HG02943 (cell line): ENCODE measurements at regions not wholly inside any gene's neighbourhood (a gene's known extent, or its start where the extent isn't known, plus 50 kb on each side); places are given as distances from the start of the nearest gene placed in this dataset.

Experiments
- ATAC-seq: cut with Tn5 transposase; IDR thresholded peaks from one replicate; pipeline ENCODE4 v1.9.1; 2021; ENCODE audit warnings: mild to moderate bottlenecking, low read depth, moderate library complexity; ENCODE audit not compliant: unreplicated experiment

- ATAC-seq = no peak
Observed at GRCh38 chr6:105781915-105782314, 304.2 kb upstream of the PRDM1 start.

- no peak for ATAC-seq
Observed at GRCh38 chr6:105781248-105781647, 304.9 kb upstream of the PRDM1 start.

- peak; percentile 67 for ATAC-seq
Observed at GRCh38 chr6:105780146-105780860, 305.8 kb upstream of the PRDM1 start.

- ATAC-seq = no peak
Observed at GRCh38 chr6:105779110-105779509, 307.0 kb upstream of the PRDM1 start.

- no peak for ATAC-seq
Observed at GRCh38 chr6:105775095-105775494, 311.0 kb upstream of the PRDM1 start.

- ATAC-seq = peak; percentile 86
Observed at GRCh38 chr6:105774247-105774646, 311.9 kb upstream of the PRDM1 start.

GRCh38 chr6:105771313-105771970 is 314.7 kb upstream of the PRDM1 start:
- ATAC-seq = no peak

GRCh38 chr6:105769987-105770386 is 316.1 kb upstream of the PRDM1 start:
- ATAC-seq = no peak

GRCh38 chr6:105769197-105769596 is 316.9 kb upstream of the PRDM1 start:
- no peak for ATAC-seq

GRCh38 chr6:105767541-105767940 is 318.6 kb upstream of the PRDM1 start:
- no peak for ATAC-seq

- ATAC-seq = no peak
Observed at GRCh38 chr6:105765239-105765638, 320.9 kb upstream of the PRDM1 start.

- ATAC-seq = no peak
Observed at GRCh38 chr6:105764315-105764714, 321.8 kb upstream of the PRDM1 start.

GRCh38 chr6:105763866-105764265 is 322.3 kb upstream of the PRDM1 start:
- no peak for ATAC-seq

- ATAC-seq = no peak
Observed at GRCh38 chr6:105760746-105761145, 325.4 kb upstream of the PRDM1 start.

- ATAC-seq = no peak
Observed at GRCh38 chr6:105759946-105760345, 326.2 kb upstream of the PRDM1 start.

GRCh38 chr6:105759015-105759414 is 327.1 kb upstream of the PRDM1 start:
- ATAC-seq = no peak

- ATAC-seq = peak; percentile 93
Observed at GRCh38 chr6:105757512-105758200, 328.5 kb upstream of the PRDM1 start.

- ATAC-seq = no peak
Observed at GRCh38 chr6:105755885-105756284, 330.3 kb upstream of the PRDM1 start.

GRCh38 chr6:105753620-105754211 is 332.4 kb upstream of the PRDM1 start:
- ATAC-seq = no peak

- ATAC-seq = no peak
Observed at GRCh38 chr6:105753207-105753606, 332.9 kb upstream of the PRDM1 start.

- ATAC-seq = no peak
Observed at GRCh38 chr6:105750089-105750488, 336.0 kb upstream of the PRDM1 start.
